HCT116 (cell line): ENCODE measurements at regions not wholly inside any gene's neighbourhood (a gene's known extent, or its start where the extent isn't known, plus 50 kb on each side); places are given as distances from the start of the nearest gene placed in this dataset.

Source experiments
- ATAC-seq: fragments of 200-7000 bp; cut with Tn5 transposase; 2 replicates; pipeline ENCODE4 v1.9.1; 2020; ENCODE audit warnings: mild to moderate bottlenecking, moderate library complexity
- BruUV-seq: library from RNA; stranded (reverse); fragments of 400-500 nt; replicated peaks from 2 replicates; lab custom pipeline; 2021; lab: Mats Ljungman, UMichigan
- CTCF ChIA-PET: fragments of 300-600 bp; sonication (Branson Sonifier 250); formaldehyde crosslinking; loops from one replicate; lab custom pipeline; 2021; ENCODE audit warnings: antibody characterized with exemption; lab: Charles Lee
- POLR2A ChIA-PET: fragments of 300-600, 350-600 bp; sonication (Branson Sonifier 250); formaldehyde crosslinking; loops from one replicate; lab custom pipeline; 2021; ENCODE audit warnings: antibody characterized with exemption; lab: Charles Lee
- RAD21 ChIA-PET, 2 experiments: fragments of 300-600 bp; sonication (Branson Sonifier 250); formaldehyde crosslinking; loops; one replicate each; lab custom pipeline; 2023; ENCODE audit warnings: low total read pairs in 2 of 2; ENCODE audit not compliant: uncharacterized antibody in 2 of 2, unreplicated experiment in 2 of 2, low non-redundant PET in 1 of 2; lab: Charles Lee
- DNase-seq: peaks from one replicate; pipeline ENCODE4 v3.0.0-alpha.2; 2010; ENCODE audit warnings: low read depth, low spot score
- H2AFZ ChIP-seq: fragments of 200-600 bp; shearing (Covaris generic), sonication (generic); 2 replicates; pipeline ENCODE4 v1.6.1; 2017; ENCODE audit warnings: low read depth, mixed run types, mixed read lengths, antibody characterized with exemption, low read length; ENCODE audit not compliant: poor library complexity, severe bottlenecking
- H3K27ac ChIP-seq: 2 replicates; pipeline ENCODE4 v1.5.1; 2012; ENCODE audit warnings: low read depth, low read length
- H3K27me3 ChIP-seq: fragments of 200-600 bp; sonication (generic); 2 replicates; pipeline ENCODE4 v1.6.1; 2016; ENCODE audit warnings: mixed run types, low read length, mixed read lengths; ENCODE audit not compliant: insufficient read depth
- H3K36me3 ChIP-seq, 2 experiments: fragments of 200-500 bp in 1 of 2; fragments of 200-600 bp in 1 of 2; sonication (Bioruptor generic) in 1 of 2; sonication (generic) in 1 of 2; 2 replicates each; pipeline versions ENCODE4 v1.5.1 to v1.6.1; 2014 to 2016; ENCODE audit warnings: low read length in 2 of 2, inconsistent platforms in 1 of 2, mixed read lengths in 1 of 2, mixed run types in 1 of 2; ENCODE audit not compliant: insufficient read depth in 2 of 2, control insufficient read depth in 1 of 2
- H3K4me1 ChIP-seq, 2 experiments: fragments of 200-600 bp in 1 of 2; sonication (generic) in 1 of 2; 2 replicates each; pipeline versions ENCODE4 v1.5.1 to v1.6.1; 2012 to 2017; ENCODE audit warnings: low read length in 2 of 2, inconsistent platforms in 1 of 2, mild to moderate bottlenecking in 1 of 2, mixed read lengths in 1 of 2, mixed run types in 1 of 2, moderate library complexity in 1 of 2; ENCODE audit not compliant: insufficient read depth in 2 of 2, control insufficient read depth in 1 of 2
- H3K4me2 ChIP-seq: fragments of 200-600 bp; sonication (generic); 2 replicates; pipeline ENCODE4 v1.6.1; 2017; ENCODE audit warnings: mixed run types, low read length, mixed read lengths
- H3K4me3 ChIP-seq, 2 experiments: fragments of 200-600 bp in 1 of 2; sonication (generic) in 1 of 2; replicated peaks in 1 of 2; 2 replicates each; pipeline ENCODE4 v1.5.1; 2011 to 2016; ENCODE audit warnings: low read length in 2 of 2, control low read depth in 1 of 2, low read depth in 1 of 2, mild to moderate bottlenecking in 1 of 2, mixed read lengths in 1 of 2, mixed run types in 1 of 2
- H3K79me2 ChIP-seq: fragments of 200-600 bp; sonication (generic); 2 replicates; pipeline ENCODE4 v1.6.1; 2017; ENCODE audit warnings: mild to moderate bottlenecking, mixed run types, low read length, moderate library complexity, mixed read lengths; ENCODE audit not compliant: insufficient read depth
- H3K9ac ChIP-seq: fragments of 200-600 bp; sonication (generic); 2 replicates; pipeline ENCODE4 v1.6.1; 2016; ENCODE audit warnings: low read length, mixed read lengths
- H3K9me2 ChIP-seq: fragments of 200-600 bp; sonication (generic), shearing (Covaris generic); 2 replicates; pipeline ENCODE4 v1.6.1; 2017; ENCODE audit warnings: mixed run types, mild to moderate bottlenecking, moderate library complexity; ENCODE audit not compliant: insufficient read depth
- H3K9me3 ChIP-seq, 2 experiments: fragments of 200-500 bp in 1 of 2; fragments of 200-600 bp in 1 of 2; sonication (Bioruptor generic) in 1 of 2; sonication (generic) in 1 of 2; 2 replicates each; pipeline ENCODE4 v1.6.1; 2014 to 2017; ENCODE audit warnings: low read length in 2 of 2, mixed read lengths in 2 of 2, inconsistent platforms in 1 of 2, low read depth in 1 of 2, mild to moderate bottlenecking in 1 of 2, mixed run types in 1 of 2, moderate library complexity in 1 of 2; ENCODE audit not compliant: control insufficient read depth in 1 of 2, insufficient read depth in 1 of 2
- H4K20me1 ChIP-seq: fragments of 200-600 bp; sonication (generic), shearing (Covaris generic); 2 replicates; pipeline ENCODE4 v1.6.1; 2017; ENCODE audit warnings: mixed run types, mild to moderate bottlenecking, moderate library complexity; ENCODE audit not compliant: insufficient read depth
- CEBPB ChIP-seq: IDR thresholded peaks from 2 replicates; pipeline ENCODE4 v1.6.1; 2012; ENCODE audit warnings: low read depth
- ELF1 ChIP-seq: IDR thresholded peaks from 2 replicates; pipeline ENCODE4 v1.6.1; 2012; ENCODE audit warnings: low read depth, borderline replicate concordance
- EZH2phosphoT487 ChIP-seq: fragments of 200-600 bp; IDR thresholded peaks from 2 replicates; pipeline ENCODE4 v1.6.1; 2018; ENCODE audit warnings: antibody characterized with exemption, borderline replicate concordance
- JUND ChIP-seq: IDR thresholded peaks from 2 replicates; pipeline ENCODE4 v1.6.1; 2012
- MAX ChIP-seq: IDR thresholded peaks from 2 replicates; pipeline ENCODE4 v1.6.1; 2012
- POLR2AphosphoS5 ChIP-seq: IDR thresholded peaks from 2 replicates; pipeline ENCODE4 v1.6.1; 2011; ENCODE audit warnings: mild to moderate bottlenecking, low read depth, low read length, moderate library complexity
- SIN3A ChIP-seq: IDR thresholded peaks from 2 replicates; pipeline ENCODE4 v1.6.1; 2012; ENCODE audit warnings: low read depth
- SRF ChIP-seq: IDR thresholded peaks from 2 replicates; pipeline ENCODE4 v1.6.1; 2012; ENCODE audit warnings: low read depth
- YY1 ChIP-seq: IDR thresholded peaks from 2 replicates; pipeline ENCODE4 v1.6.1; 2011; ENCODE audit warnings: low read length, low read depth, moderate library complexity, mild to moderate bottlenecking; ENCODE audit not compliant: insufficient replicate concordance; ENCODE audit errors: extremely low read depth
- ZBTB33 ChIP-seq: IDR thresholded peaks from 2 replicates; pipeline ENCODE4 v1.6.1; 2011; ENCODE audit warnings: mild to moderate bottlenecking, low read length, moderate library complexity; ENCODE audit not compliant: insufficient replicate concordance; ENCODE audit errors: extremely low read depth
- ZFX ChIP-seq: fragments of 450-650 bp; IDR thresholded peaks from 2 replicates; pipeline ENCODE4 v1.6.1; 2017
- intact Hi-C: fragments of 100-400 bp; cut with micrococcal nuclease; formaldehyde crosslinking; loops from 2 replicates; pipeline ENCODE4 v1.10.0; 2022
- TF ChIP-seq, protein P1 (sequence below): IDR thresholded peaks from 2 replicates; pipeline ENCODE4 v1.6.1; 2012
- TF ChIP-seq, protein P2 (sequence below), 3 experiments: fragments of 200-600 bp in 1 of 3; sonication (generic) in 1 of 3; IDR thresholded peaks in 2 of 3; conservative IDR thresholded peaks in 1 of 3; 2 replicates each; pipeline ENCODE4 v1.5.1; 2012 to 2017; ENCODE audit warnings: low read depth in 2 of 3, low read length in 2 of 3, antibody characterized with exemption in 1 of 3, borderline replicate concordance in 1 of 3, control low read depth in 1 of 3, mild to moderate bottlenecking in 1 of 3, mixed read lengths in 1 of 3, mixed run types in 1 of 3, moderate library complexity in 1 of 3; ENCODE audit not compliant: insufficient read depth in 1 of 3

DNA sequence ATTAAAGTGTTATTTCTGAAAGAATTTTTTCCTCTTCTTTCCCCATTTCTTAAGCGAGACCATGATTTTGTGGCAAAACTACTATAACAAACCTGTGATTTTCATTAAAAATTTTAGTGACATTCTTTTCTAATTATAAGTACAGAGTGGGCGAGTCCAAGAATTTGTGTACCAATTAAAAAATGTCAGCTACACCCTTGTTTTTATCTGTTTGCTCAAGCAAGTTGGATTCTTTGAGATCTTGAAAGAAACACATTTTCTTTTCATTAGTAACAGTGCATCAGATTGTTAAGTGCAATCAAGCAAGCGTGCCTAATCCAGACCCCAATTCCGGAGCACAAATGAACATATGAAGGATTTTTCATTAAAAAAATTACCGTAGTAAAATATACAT lies 338.8 kb upstream of the DDHD1 start:
- H3K27ac ChIP-seq = no peak overlapping the region
- no TSS peak for BruUV-seq
- no peak for DNase-seq

More for the DNA sequence above, 338.8 kb upstream of the DDHD1 start:
- Histone ChIP-seq H3K4me1 (no peaks in the 10 kb centered on the region), H3K79me2 (no peaks in the 10 kb centered on the region), H3K9me2 (no peaks in the 10 kb centered on the region), H3K27me3 (no peaks in the 10 kb centered on the region), H2AFZ (no peak overlapping the region), H3K9me3 (no peaks in the 10 kb centered on the region), H3K4me3 (no peak overlapping the region), H3K4me2 (no peak overlapping the region), H3K9ac (no peak overlapping the region), H3K36me3 (no peaks in the 10 kb centered on the region), H4K20me1 (no peaks in the 10 kb centered on the region)
- ChIA-PET POLR2A (no interaction called here), RAD21 (no interaction called here), CTCF (no interaction called here)
- no peak for ATAC-seq
- intact Hi-C loops = no loop called here
- TF ChIP-seq MAX (no peak), CEBPB (no peak), SIN3A (no peak), YY1 (no peak), ZFX (no peak), ZBTB33 (no peak), JUND (no peak), POLR2AphosphoS5 (no peak), SRF (no peak), ELF1 (no peak), EZH2phosphoT487 (no peak)
- TF ChIP-seq, protein P1, sequence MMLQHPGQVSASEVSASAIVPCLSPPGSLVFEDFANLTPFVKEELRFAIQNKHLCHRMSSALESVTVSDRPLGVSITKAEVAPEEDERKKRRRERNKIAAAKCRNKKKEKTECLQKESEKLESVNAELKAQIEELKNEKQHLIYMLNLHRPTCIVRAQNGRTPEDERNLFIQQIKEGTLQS = no peak
- TF ChIP-seq, protein P2, sequence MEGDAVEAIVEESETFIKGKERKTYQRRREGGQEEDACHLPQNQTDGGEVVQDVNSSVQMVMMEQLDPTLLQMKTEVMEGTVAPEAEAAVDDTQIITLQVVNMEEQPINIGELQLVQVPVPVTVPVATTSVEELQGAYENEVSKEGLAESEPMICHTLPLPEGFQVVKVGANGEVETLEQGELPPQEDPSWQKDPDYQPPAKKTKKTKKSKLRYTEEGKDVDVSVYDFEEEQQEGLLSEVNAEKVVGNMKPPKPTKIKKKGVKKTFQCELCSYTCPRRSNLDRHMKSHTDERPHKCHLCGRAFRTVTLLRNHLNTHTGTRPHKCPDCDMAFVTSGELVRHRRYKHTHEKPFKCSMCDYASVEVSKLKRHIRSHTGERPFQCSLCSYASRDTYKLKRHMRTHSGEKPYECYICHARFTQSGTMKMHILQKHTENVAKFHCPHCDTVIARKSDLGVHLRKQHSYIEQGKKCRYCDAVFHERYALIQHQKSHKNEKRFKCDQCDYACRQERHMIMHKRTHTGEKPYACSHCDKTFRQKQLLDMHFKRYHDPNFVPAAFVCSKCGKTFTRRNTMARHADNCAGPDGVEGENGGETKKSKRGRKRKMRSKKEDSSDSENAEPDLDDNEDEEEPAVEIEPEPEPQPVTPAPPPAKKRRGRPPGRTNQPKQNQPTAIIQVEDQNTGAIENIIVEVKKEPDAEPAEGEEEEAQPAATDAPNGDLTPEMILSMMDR (IDR thresholded peaks at IDR 0.05 in 2 of 3, conservative IDR thresholded peaks at IDR 0.05 in 1 of 3; ENCODE audit: borderline replicate concordance in 1 of 3, insufficient read depth in 1 of 3, low read depth in 2 of 3, low read length in 2 of 3) = no peak
